ENCODE measurements at regions not wholly inside any gene's neighbourhood (a gene's known extent, or its start where the extent isn't known, plus 50 kb on each side); places are given as distances from the start of the nearest gene placed in this dataset.
"Not testable (repeated sequence)": the region's sequence is repeated elsewhere in the genome, so short reads cannot be mapped to it uniquely, and the experiment has no call there.

GRCh38 chr14:84485036-84485435, 1044.9 kb upstream of the FLRT2 start:
- POLR2A ChIA-PET, result no interaction called here
- Histone ChIP-seq H3K4me3 (ENCODE audit: low read depth, low read length) (no peak overlapping the region), H3K27ac (ENCODE audit: low read depth, low read length) (no peak overlapping the region), H3K27me3 (ENCODE audit: control insufficient read depth, insufficient read depth, low read length) (no peaks in the 10 kb centered on the region), H3K9me3 (ENCODE audit: control insufficient read depth, insufficient read depth, low read length) (no peaks in the 10 kb centered on the region)
- CTCF ChIA-PET, result no interaction called here
- TF ChIP-seq CTCF (IDR thresholded peaks at IDR 0.05; ENCODE audit: low read depth, low read length), result no peak
- no peak for DNase-seq (ENCODE audit: low read depth, low spot score)

- no peaks in the 10 kb centered on the region for H3K27me3 ChIP-seq (ENCODE audit: control insufficient read depth, insufficient read depth, low read length)
- H3K4me3 ChIP-seq (ENCODE audit: low read depth, low read length), result no peak overlapping the region
- no peak for DNase-seq (ENCODE audit: low read depth, low spot score)
- no peak overlapping the region for H3K27ac ChIP-seq (ENCODE audit: low read depth, low read length)
- ChIA-PET CTCF (no interaction called here), POLR2A (no interaction called here)
- H3K9me3 ChIP-seq (ENCODE audit: control insufficient read depth, insufficient read depth, low read length), result no peaks in the 10 kb centered on the region
- no peak for TF ChIP-seq CTCF (IDR thresholded peaks at IDR 0.05; ENCODE audit: low read depth, low read length)
Measured at GRCh38 chr14:84490081-84490480, 1039.9 kb upstream of the FLRT2 start.

- no peak for DNase-seq (ENCODE audit: low read depth, low spot score)
- ChIA-PET CTCF (no interaction called here), POLR2A (no interaction called here)
Measured at GRCh38 chr14:84492685-84493084, 1037.3 kb upstream of the FLRT2 start.

GRCh38 chr14:84493779-84494178, 1036.2 kb upstream of the FLRT2 start:
- no peak for TF ChIP-seq CTCF (IDR thresholded peaks at IDR 0.05; ENCODE audit: low read depth, low read length)
- DNase-seq (ENCODE audit: low read depth, low spot score), result no peak
- Histone ChIP-seq H3K27me3 (ENCODE audit: control insufficient read depth, insufficient read depth, low read length) (no peaks in the 10 kb centered on the region), H3K4me3 (ENCODE audit: low read depth, low read length) (no peak overlapping the region), H3K9me3 (ENCODE audit: control insufficient read depth, insufficient read depth, low read length) (no peaks in the 10 kb centered on the region), H3K27ac (ENCODE audit: low read depth, low read length) (no peak overlapping the region)
- ChIA-PET CTCF (no interaction called here), POLR2A (no interaction called here)

More at GRCh38 chr14:84492685-84493084, 1037.3 kb upstream of the FLRT2 start:
- Histone ChIP-seq H3K4me3 (ENCODE audit: low read depth, low read length) (no peak overlapping the region), H3K27ac (ENCODE audit: low read depth, low read length) (no peak overlapping the region), H3K9me3 (ENCODE audit: control insufficient read depth, insufficient read depth, low read length) (no peaks in the 10 kb centered on the region), H3K27me3 (ENCODE audit: control insufficient read depth, insufficient read depth, low read length) (no peaks in the 10 kb centered on the region)
- TF ChIP-seq CTCF (IDR thresholded peaks at IDR 0.05; ENCODE audit: low read depth, low read length), result no peak

GRCh38 chr14:84496677-84497076, 1033.3 kb upstream of the FLRT2 start:
- H3K27me3 ChIP-seq (ENCODE audit: control insufficient read depth, insufficient read depth, low read length), result no peaks in the 10 kb centered on the region
- H3K27ac ChIP-seq (ENCODE audit: low read depth, low read length), result no peak overlapping the region
- H3K4me3 ChIP-seq (ENCODE audit: low read depth, low read length), result no peak overlapping the region
- TF ChIP-seq CTCF (IDR thresholded peaks at IDR 0.05; ENCODE audit: low read depth, low read length), result no peak
- ChIA-PET CTCF (no interaction called here), POLR2A (no interaction called here)
- DNase-seq (ENCODE audit: low read depth, low spot score), result no peak
- no peaks in the 10 kb centered on the region for H3K9me3 ChIP-seq (ENCODE audit: control insufficient read depth, insufficient read depth, low read length)

GRCh38 chr14:84512823-84513222, 1017.1 kb upstream of the FLRT2 start:
- H3K9me3 ChIP-seq (ENCODE audit: control insufficient read depth, insufficient read depth, low read length); POLR2A ChIA-PET; DNase-seq (ENCODE audit: low read depth, low spot score); H3K4me3 ChIP-seq (ENCODE audit: low read depth, low read length); H3K27ac ChIP-seq (ENCODE audit: low read depth, low read length); CTCF ChIA-PET; H3K27me3 ChIP-seq (ENCODE audit: control insufficient read depth, insufficient read depth, low read length): not testable (repeated sequence)
